ENCODE measurements at regions not wholly inside any gene's neighbourhood (a gene's known extent, or its start where the extent isn't known, plus 50 kb on each side); places are given as distances from the start of the nearest gene placed in this dataset.

GRCh38 chr9:89999534-90000370 is 394.9 kb downstream of the GADD45G start:
- Histone ChIP-seq H4K20me1 (replicated peaks; ENCODE audit: insufficient read depth) (no peaks in the 10 kb centered on the region), H3K36me3 (ENCODE audit: insufficient read depth) (no peaks in the 10 kb centered on the region), H2AFZ (peak overlapping the region; percentile 74), H3K9me2 (ENCODE audit: insufficient read depth) (no peaks in the 10 kb centered on the region), H3K4me2 (no peak overlapping the region), H3K4me1 (ENCODE audit: insufficient read depth) (peaks cover 4% of the 10 kb centered on the region), H3K27ac (ENCODE audit: low read depth) (no peak overlapping the region), H3K79me2 (replicated peaks; ENCODE audit: insufficient read depth) (no peaks in the 10 kb centered on the region), H3K27me3 (ENCODE audit: insufficient read depth) (no peaks in the 10 kb centered on the region), H3F3A (replicated peaks; ENCODE audit: low read depth) (no peaks in the 10 kb centered on the region), H3K4me3 (no peak overlapping the region)
- Mint-ChIP-seq H3K27me3 (ENCODE audit: insufficient read depth, low read depth, poor library complexity) (peaks cover 9% of the 10 kb centered on the region), H3K4me3 (no peak overlapping the region), H3K4me1 (peaks cover 30% of the 10 kb centered on the region), H3K36me3 (ENCODE audit: low read depth) (no peaks in the 10 kb centered on the region), H3K9me3 (no peaks in the 10 kb centered on the region), H3K27ac (peak overlapping the region; percentile 6; the same call in 1 of the 2 replicates)
- peak; percentile 42 for ATAC-seq
- no peak for TF ChIP-seq CTCF (conservative IDR thresholded peaks at IDR 0.05; ENCODE audit: low read depth in 2 of 2)
- peak; percentile 6 for DNase-seq (ENCODE audit: low spot score)

DNA sequence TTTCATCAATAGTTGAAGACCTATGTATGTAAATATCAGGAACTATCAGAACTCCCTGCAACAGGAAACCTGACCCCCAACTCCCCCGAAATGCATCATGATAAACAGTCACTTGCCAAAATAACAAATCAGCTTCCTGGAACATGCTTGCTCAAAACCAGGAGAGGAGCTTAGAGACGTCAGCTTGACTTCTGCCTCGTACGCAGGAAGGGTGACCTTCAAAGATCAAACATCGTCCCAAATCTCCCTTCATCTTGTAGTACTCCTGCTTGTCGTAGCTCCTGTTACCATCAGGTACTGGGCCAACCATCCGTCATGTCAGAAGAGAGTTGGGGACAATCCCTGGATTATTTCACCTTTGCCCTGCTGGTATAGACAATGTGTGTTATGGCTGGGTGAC is 396.1 kb downstream of the GADD45G start:
- no peaks in the 10 kb centered on the region for H3K9me2 ChIP-seq (ENCODE audit: insufficient read depth)
- Mint-ChIP-seq H3K27me3 (ENCODE audit: insufficient read depth, low read depth, poor library complexity) (peaks cover 5% of the 10 kb centered on the region), H3K9me3 (no peaks in the 10 kb centered on the region), H3K27ac (no peak overlapping the region), H3K4me3 (no peak overlapping the region), H3K4me1 (peaks cover 25% of the 10 kb centered on the region), H3K36me3 (ENCODE audit: low read depth) (no peaks in the 10 kb centered on the region)
- H3K27ac ChIP-seq (ENCODE audit: low read depth) = no peak overlapping the region
- no peak overlapping the region for H3K4me3 ChIP-seq
- H2AFZ ChIP-seq = no peak overlapping the region
- no peak for ATAC-seq
- H3K27me3 ChIP-seq (ENCODE audit: insufficient read depth) = no peaks in the 10 kb centered on the region
- H3K36me3 ChIP-seq (ENCODE audit: insufficient read depth) = no peaks in the 10 kb centered on the region
- no peaks in the 10 kb centered on the region for H3K4me1 ChIP-seq (ENCODE audit: insufficient read depth)
- TF ChIP-seq POLR2AphosphoS5 (IDR thresholded peaks at IDR 0.05; ENCODE audit: low read depth) = no peak
- no peak for TF ChIP-seq ZNF331 (CRISPR knock-in tag; IDR thresholded peaks at IDR 0.05; ENCODE audit: low read depth)
- no peak for TF ChIP-seq ZNF114 (CRISPR knock-in tag; IDR thresholded peaks at IDR 0.05)
- H3K79me2 ChIP-seq (replicated peaks; ENCODE audit: insufficient read depth) = no peaks in the 10 kb centered on the region
- H3K4me2 ChIP-seq = no peak overlapping the region
- no peaks in the 10 kb centered on the region for H4K20me1 ChIP-seq (replicated peaks; ENCODE audit: insufficient read depth)
- H3F3A ChIP-seq (replicated peaks; ENCODE audit: low read depth) = no peaks in the 10 kb centered on the region
- DNase-seq (ENCODE audit: low spot score) = no peak

- Mint-ChIP-seq H3K27me3 (ENCODE audit: insufficient read depth, low read depth, poor library complexity) (peaks cover 5% of the 10 kb centered on the region), H3K4me3 (no peak overlapping the region), H3K27ac (0 out of 2 replicates have a peak overlapping the region, but pooled peaks have one; percentile 27), H3K9me3 (no peaks in the 10 kb centered on the region), H3K4me1 (peaks cover 24% of the 10 kb centered on the region), H3K36me3 (ENCODE audit: low read depth) (no peaks in the 10 kb centered on the region)
- no peak overlapping the region for H3K4me2 ChIP-seq
- H4K20me1 ChIP-seq (replicated peaks; ENCODE audit: insufficient read depth) = no peaks in the 10 kb centered on the region
- ATAC-seq (no peak; the same call in 2 of the 3 replicates), DNase-seq (ENCODE audit: low spot score) (no peak)
- no peak overlapping the region for H3K4me3 ChIP-seq
- no peak overlapping the region for H3K27ac ChIP-seq (ENCODE audit: low read depth)
- no peaks in the 10 kb centered on the region for H3K9me2 ChIP-seq (ENCODE audit: insufficient read depth)
- H3K36me3 ChIP-seq (ENCODE audit: insufficient read depth) = no peaks in the 10 kb centered on the region
- H3F3A ChIP-seq (replicated peaks; ENCODE audit: low read depth) = no peaks in the 10 kb centered on the region
- no peak overlapping the region for H2AFZ ChIP-seq
- H3K4me1 ChIP-seq (ENCODE audit: insufficient read depth) = no peaks in the 10 kb centered on the region
- H3K79me2 ChIP-seq (replicated peaks; ENCODE audit: insufficient read depth) = no peaks in the 10 kb centered on the region
- H3K27me3 ChIP-seq (ENCODE audit: insufficient read depth) = no peaks in the 10 kb centered on the region
- TF ChIP-seq CREB1 (CRISPR knock-in tag; IDR thresholded peaks at IDR 0.05; ENCODE audit: low read depth) (no peak), ZNF114 (CRISPR knock-in tag; IDR thresholded peaks at IDR 0.05) (no peak), ZNF462 (CRISPR knock-in tag; IDR thresholded peaks at IDR 0.05) (no peak)
Measured at GRCh38 chr9:90001747-90002146, 396.9 kb downstream of the GADD45G start.

Data from GM23338 (cell line).